LHCN-M2 (cell line): ENCODE measurements at regions not wholly inside any gene's neighbourhood (a gene's known extent, or its start where the extent isn't known, plus 50 kb on each side); places are given as distances from the start of the nearest gene placed in this dataset.

Experiments used
- DNase-seq: peaks from one replicate; pipeline ENCODE4 v3.0.0-alpha.2; 2012; ENCODE audit warnings: low read depth

DNA sequence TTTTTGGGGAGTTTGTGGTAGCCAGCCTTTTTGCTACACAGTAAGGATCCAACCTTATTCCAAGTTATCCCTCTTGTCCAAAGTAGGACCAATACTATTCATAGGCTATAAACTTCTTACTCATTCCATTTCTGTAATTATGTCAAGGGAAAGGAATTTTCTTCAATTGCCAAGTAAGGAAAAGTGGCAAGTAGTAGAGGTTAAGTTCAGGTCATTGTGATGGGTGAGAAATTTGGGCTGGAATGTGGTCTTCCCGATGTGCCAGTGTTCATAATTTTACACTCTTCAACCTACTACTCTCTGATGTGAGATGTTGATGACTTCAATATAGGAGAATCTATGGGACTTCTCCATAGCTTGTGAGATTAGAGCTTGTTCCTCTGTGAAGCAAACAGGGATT lies 648.8 kb downstream of the METTL15 start:
- DNase-seq = peak; percentile 86

DNA sequence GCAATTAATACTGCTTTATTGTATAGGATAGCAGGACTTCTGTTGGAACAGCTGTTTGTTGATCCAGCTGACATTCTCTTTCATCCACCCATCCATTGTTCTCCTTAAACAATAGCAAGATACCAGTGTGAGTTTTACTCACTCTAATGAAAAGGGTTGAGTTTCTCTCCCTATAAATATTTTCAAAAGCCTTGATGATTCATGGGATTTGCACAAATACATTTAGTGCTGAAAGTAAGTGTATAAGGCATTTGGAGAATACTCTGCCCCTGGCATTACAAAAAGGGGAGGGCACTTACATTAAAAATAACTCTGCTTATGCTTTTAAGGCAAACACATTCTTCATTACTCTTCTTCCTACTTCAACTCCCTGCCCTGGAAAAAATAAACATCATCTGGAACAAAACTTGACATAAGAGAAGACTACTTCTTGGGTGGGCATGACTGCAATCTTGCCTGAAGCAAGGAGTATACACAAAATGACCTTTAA lies 634.9 kb downstream of the METTL15 start:
- DNase-seq = peak; percentile 77

DNA sequence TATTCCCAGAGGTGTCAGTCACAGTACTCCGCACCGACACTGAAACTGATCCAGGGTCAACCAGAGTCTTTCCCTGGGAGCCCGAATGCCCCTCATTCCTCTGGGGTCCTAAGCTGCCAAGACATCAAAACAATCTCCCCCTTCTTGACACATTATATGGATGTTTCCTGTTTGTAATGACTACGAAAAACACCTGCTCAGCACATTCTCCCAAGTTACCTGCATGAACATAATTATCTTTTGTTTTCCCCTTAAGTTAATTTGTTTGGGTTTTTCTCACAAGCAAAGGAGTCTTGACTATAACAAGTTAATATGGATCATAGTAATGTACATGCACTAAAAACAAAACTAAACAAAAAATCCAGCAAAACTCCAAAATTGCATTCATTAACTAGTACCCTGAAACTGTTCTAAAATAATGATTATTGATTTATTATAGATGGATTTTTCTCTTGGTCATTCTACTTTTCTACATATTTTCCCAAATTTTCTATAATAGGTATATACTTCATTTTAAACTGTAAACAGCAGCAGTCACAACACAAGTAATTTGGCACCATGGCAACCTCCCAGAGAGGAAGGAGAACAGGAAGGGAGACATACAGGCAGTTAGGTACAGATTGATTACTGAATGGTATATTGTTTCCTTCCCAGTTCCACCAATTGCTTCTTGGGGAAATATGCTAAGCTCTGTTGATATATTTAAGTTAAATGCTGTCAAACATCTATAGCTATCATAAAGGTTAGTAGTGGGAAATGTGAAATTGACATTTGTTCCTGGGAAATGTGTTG lies 631.5 kb downstream of the METTL15 start:
- no peak for DNase-seq

DNA sequence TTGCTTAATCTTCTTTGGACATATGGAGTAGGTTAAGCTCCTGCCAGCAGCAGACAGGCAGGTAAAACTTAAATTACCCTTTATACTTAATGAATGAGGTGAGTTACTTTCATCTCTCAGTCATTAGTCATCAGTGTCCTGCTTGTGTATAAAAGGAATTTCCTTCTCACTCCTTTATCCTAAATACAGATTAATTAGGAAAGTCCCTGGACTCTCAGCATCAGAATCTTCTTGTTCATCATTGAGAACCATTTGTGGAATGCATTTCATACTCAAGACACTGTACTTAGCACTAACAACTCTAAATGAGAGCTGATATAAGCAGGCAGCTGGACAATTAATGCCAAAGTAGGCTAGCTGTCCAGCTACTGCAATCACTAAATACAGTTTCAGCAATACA lies 630.4 kb downstream of the METTL15 start:
- DNase-seq = no peak

- no peak for DNase-seq
Measured at GRCh38 chr11:28736256-28736655, 628.1 kb downstream of the METTL15 start.

DNA sequence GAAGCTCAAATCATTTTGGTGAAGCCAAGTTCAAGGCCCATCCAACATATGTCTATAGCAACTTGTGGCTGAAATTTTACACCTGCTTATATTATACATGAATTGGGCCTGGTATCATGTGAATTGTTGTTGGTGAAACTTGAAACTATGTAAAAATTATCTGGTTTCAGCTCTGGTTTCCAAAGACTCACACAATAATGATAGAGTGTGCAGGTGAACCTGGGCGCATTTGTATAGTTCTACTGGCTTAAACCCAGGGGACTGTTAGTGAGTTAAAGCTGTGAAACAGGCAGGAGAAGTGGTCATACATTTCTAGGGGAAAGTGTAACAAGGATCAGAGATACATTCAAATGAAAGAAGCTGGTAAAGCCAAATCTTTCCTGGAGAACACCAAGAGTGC lies 627.3 kb downstream of the METTL15 start:
- DNase-seq = no peak

- no peak for DNase-seq
Measured at GRCh38 chr11:28730889-28731288, 622.7 kb downstream of the METTL15 start.

DNA sequence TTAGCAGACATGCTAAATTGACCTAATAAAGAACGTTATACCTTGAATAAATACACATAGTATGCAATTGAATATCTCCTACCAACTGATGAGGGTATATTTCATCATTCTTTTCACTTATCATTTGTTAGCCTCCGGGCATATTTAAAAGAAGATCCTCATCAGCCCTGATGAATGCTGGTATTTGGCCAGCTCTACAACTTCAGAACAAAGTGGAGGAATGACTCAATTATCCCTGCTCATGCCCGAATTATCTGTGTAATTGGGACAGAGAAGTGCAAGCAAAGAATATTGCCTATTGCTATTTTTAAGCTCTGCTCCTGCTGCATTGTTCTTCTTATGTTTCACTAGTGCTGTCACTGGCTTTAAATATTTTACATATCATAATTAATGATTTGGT lies 622.1 kb downstream of the METTL15 start:
- peak; percentile 32 for DNase-seq

GRCh38 chr11:28729339-28729738 lies 621.2 kb downstream of the METTL15 start:
- DNase-seq = no peak

DNA sequence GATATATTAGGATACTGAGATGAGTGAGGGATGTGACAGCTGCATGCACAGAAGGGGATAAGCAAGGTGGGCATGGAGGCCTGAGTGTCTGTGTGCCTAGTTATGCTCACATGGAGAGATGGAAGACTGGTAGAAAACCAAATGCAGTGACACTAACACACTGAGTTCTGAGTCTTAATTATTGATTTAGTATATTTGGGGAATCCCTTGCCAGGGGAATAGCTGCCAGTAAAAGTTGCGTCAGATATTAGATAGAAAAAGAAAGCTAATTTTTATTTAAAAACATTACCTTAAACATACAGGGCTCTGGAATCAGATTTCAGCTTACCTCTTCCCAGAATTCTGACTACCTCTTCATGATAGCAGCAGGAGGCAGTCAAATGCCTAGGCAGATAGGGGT lies 620.5 kb downstream of the METTL15 start:
- DNase-seq = no peak

DNA sequence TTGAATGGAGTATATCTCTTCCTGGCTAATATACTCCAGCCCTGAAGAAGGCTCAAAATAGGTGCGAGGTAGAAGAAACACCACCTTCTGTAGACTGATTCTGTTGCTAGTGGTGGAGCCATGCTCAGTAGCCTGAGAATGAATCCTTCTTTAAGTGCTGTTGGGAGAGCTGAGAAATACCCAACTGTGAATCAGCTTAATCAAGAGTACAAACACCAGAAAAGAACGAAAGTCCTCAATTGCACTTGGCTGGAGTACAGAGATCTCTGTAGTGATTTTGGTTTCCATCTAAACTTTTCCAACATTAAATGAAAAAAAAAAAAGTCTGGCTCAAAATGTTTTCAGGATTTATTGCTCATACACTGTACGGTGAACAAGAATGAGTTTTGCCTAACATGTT lies 619.1 kb downstream of the METTL15 start:
- DNase-seq = no peak

GRCh38 chr11:28726432-28726831 lies 618.2 kb downstream of the METTL15 start:
- DNase-seq = no peak

- DNase-seq = no peak
Measured at GRCh38 chr11:28715726-28716125, 607.5 kb downstream of the METTL15 start.

GRCh38 chr11:28713850-28714249 lies 605.7 kb downstream of the METTL15 start:
- DNase-seq = no peak

DNA sequence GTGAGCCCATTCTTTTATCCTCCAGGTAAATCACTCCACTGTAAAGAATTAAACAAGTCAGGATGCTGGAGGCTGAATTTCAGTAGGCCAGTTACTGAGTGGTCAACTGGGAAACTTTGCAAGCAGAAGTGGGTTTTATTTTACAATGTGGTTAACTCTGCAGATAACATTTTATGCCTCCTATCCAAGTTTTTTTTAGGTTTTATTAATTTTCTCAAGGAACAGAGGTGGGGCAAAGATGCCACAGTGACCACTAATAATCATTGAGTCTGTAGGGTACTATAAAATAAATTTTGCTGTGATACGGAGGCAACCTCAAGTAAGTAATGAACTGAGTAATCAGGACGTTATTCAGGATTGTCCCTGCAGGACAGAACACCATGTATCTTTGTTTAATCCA lies 599.9 kb downstream of the METTL15 start:
- no peak for DNase-seq

- DNase-seq = no peak
Measured at GRCh38 chr11:28704801-28705200, 596.6 kb downstream of the METTL15 start.

GRCh38 chr11:28703371-28703770 lies 595.2 kb downstream of the METTL15 start:
- DNase-seq = no peak

DNA sequence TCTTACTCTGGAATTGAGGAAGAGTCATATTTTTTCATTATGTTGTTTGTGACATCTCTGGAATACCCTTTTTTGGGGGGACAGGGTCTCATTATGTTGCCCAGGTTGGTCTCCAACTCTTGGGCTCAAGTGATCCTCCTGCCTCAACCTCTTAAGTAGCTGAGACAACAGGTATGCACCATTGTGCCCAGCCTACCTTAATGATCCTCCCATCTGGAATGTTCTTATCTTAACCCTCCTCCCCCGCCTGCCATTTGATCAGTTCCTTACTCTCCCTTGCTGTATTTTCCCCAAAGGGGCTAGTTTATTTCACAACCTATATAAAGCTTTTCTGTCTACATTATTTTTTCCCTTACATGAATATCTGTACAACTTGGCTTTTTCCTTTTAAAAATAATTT lies 594.7 kb downstream of the METTL15 start:
- no peak for DNase-seq

DNA sequence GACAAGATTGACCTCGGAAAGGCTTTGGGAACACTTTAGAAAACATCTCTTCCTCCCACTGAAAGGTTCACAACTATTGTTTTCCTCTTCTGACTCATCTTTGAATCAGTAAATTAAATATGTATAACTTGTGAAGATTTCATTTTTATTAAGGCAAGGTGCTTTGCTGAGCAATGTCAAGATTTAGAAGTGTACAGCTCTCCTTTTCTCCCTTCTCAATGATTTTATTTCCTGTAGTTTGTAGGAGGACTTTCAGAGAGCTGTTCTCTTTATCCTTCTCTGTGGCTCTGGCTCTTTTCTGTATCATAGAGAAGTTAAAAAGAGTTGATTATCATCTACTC lies 594.2 kb downstream of the METTL15 start:
- DNase-seq = no peak

- DNase-seq = peak; percentile 84
Measured at GRCh38 chr11:28701760-28702449, 593.7 kb downstream of the METTL15 start.

DNA sequence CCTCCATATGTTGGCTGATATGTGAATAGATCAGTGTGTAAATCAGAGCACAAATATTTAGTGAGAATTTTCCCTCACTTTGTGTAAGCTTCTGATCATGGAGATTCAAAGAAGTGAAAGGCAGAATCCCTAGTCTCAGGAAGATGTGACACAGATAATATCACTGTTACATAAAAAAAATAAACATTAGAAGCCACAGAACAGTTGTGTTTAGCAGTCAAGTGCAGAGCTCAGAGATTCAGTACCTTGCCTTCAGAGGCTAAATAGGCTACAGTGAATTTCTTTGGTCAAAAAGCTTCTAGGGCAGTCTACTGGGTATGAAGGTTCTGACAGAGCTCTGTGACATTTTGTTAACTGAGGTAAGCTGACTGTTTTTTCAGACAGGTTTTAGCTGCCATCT lies 591.5 kb downstream of the METTL15 start:
- peak; percentile 76 for DNase-seq

- peak; percentile 68 for DNase-seq
Measured at GRCh38 chr11:28697920-28698827, 590.0 kb downstream of the METTL15 start.
